ENCODE measurements at regions not wholly inside any gene's neighbourhood (a gene's known extent, or its start where the extent isn't known, plus 50 kb on each side); places are given as distances from the start of the nearest gene placed in this dataset.

DNA sequence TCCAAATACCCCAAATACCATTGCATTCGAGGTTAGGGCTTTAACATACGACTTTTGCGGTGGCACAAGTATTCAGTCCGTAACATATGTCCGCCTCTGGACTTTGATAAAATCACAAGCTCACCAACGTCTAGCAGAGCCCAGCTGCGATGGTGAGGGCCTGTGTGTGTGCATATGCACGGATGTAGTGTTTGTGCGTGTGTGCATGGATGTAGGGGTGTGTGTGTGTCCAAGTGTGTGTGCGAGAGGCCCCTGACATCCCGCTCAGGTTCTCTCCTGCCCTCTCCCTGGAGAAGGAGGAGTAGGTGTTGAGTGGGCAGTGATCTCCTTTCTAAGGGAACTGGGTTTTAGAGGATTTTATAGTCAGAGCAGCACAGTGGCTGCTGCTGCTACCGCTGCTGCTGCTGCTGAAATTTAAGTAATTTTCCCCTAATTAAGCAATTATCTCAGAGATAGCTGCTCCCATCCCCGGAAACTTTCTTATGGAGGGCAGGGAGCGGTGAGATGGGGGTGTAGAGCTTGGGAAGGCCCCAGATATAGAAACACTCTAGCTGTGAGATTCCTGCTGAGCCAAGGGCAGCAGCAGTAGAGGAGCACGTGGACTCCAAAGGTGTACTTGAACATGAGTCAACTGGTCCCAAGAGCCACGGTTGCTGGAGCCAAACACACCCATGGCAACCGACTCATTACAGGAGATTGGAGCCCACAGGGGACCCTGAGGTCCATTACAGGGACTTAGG is 121.7 kb upstream of the SDK2 start:
- TF ChIP-seq, protein P1, sequence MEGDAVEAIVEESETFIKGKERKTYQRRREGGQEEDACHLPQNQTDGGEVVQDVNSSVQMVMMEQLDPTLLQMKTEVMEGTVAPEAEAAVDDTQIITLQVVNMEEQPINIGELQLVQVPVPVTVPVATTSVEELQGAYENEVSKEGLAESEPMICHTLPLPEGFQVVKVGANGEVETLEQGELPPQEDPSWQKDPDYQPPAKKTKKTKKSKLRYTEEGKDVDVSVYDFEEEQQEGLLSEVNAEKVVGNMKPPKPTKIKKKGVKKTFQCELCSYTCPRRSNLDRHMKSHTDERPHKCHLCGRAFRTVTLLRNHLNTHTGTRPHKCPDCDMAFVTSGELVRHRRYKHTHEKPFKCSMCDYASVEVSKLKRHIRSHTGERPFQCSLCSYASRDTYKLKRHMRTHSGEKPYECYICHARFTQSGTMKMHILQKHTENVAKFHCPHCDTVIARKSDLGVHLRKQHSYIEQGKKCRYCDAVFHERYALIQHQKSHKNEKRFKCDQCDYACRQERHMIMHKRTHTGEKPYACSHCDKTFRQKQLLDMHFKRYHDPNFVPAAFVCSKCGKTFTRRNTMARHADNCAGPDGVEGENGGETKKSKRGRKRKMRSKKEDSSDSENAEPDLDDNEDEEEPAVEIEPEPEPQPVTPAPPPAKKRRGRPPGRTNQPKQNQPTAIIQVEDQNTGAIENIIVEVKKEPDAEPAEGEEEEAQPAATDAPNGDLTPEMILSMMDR (IDR thresholded peaks at IDR 0.05; ENCODE audit: low read depth, low read length) = no peak
- H3K36me3 ChIP-seq = no peaks in the 10 kb centered on the region; the same call in 1 of the 2 replicates
- H3K4me3 ChIP-seq (ENCODE audit: low read depth, low read length) = no peak overlapping the region
- no peak for DNase-seq
- no peaks in the 10 kb centered on the region for H3K27me3 ChIP-seq (ENCODE audit: insufficient read depth, low read depth, severe bottlenecking)
- H3K9me3 ChIP-seq (ENCODE audit: severe bottlenecking) = no peaks in the 10 kb centered on the region
- no peak overlapping the region for H3K27ac ChIP-seq

DNA sequence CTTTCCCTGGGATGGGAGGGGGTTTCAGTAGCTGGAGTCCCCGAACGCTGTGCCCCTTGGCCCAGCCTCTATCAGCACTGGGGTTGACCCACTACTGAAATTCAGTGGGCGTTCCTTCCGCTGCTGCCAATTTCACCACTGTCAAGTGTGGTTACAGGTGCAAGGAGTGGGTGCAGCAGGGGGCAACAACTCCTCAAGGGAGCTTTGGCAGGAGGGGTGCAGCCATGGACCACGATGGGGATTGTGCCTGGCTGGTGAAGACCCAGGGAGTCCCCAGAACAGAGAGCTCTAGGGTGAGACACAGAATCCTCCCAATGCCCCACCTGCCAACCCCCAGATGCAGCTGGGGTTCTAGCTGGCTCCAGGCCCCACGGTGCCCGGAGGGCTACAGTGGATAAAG is 123.5 kb upstream of the SDK2 start:
- H3K36me3 ChIP-seq = no peaks in the 10 kb centered on the region
- no peaks in the 10 kb centered on the region for H3K9me3 ChIP-seq (ENCODE audit: severe bottlenecking)
- no peak for DNase-seq
- H3K27me3 ChIP-seq (ENCODE audit: insufficient read depth, low read depth, severe bottlenecking) = no peaks in the 10 kb centered on the region
- TF ChIP-seq, protein P1 (IDR thresholded peaks at IDR 0.05; ENCODE audit: low read depth, low read length) = no peak
- no peak overlapping the region for H3K4me3 ChIP-seq (ENCODE audit: low read depth, low read length)
- H3K27ac ChIP-seq = no peak overlapping the region

DNA sequence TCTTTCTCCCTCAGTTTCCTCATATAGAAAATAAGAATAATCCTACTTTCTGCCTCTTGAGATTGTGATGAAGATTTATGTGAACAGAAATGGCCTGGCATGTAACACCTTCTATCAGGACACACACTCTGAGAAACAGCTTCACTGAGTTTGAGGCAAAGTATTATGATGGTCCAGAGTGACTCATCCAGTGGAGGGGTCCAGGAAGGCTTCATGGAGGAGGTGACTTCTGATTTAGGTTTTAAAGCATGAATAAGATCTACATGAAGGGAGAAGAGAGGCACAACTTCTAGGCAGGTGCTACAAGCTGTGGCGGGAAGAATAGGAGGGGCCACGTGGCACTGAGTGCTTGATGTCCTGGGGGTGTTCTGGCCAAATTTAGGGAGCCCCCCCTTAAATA is 124.4 kb upstream of the SDK2 start:
- H3K27me3 ChIP-seq (ENCODE audit: insufficient read depth, low read depth, severe bottlenecking) = no peaks in the 10 kb centered on the region
- no peak overlapping the region for H3K4me3 ChIP-seq (ENCODE audit: low read depth, low read length)
- no peak overlapping the region for H3K27ac ChIP-seq
- H3K36me3 ChIP-seq = no peaks in the 10 kb centered on the region
- TF ChIP-seq, protein P1 (IDR thresholded peaks at IDR 0.05; ENCODE audit: low read depth, low read length) = no peak
- H3K9me3 ChIP-seq (ENCODE audit: severe bottlenecking) = no peaks in the 10 kb centered on the region
- DNase-seq = no peak

DNA sequence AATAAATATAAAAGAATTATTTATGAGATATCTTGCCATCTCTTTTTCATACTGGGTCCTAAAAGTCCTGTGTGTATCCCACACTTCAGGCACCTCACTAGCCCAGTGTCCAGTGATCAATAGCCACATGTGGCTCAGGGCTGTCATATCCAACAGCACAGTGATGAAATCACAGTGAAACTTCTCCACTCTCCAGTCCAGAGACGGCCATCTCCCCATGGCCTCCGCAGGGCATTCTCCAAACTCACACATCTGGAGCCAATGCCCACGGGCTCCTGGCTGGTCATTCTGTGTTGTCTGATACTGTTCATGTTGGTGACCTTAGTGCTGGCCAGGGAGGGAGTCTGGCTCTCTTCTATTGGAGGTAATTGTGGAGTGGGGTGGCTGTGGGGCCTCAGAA is 125.2 kb upstream of the SDK2 start:
- Histone ChIP-seq H3K4me3 (ENCODE audit: low read depth, low read length) (no peak overlapping the region), H3K36me3 (no peaks in the 10 kb centered on the region), H3K9me3 (ENCODE audit: severe bottlenecking) (no peaks in the 10 kb centered on the region), H3K27me3 (ENCODE audit: insufficient read depth, low read depth, severe bottlenecking) (no peaks in the 10 kb centered on the region), H3K27ac (peak overlapping the region; percentile 68)
- no peak for DNase-seq
- TF ChIP-seq, protein P1 (IDR thresholded peaks at IDR 0.05; ENCODE audit: low read depth, low read length) = no peak

DNA sequence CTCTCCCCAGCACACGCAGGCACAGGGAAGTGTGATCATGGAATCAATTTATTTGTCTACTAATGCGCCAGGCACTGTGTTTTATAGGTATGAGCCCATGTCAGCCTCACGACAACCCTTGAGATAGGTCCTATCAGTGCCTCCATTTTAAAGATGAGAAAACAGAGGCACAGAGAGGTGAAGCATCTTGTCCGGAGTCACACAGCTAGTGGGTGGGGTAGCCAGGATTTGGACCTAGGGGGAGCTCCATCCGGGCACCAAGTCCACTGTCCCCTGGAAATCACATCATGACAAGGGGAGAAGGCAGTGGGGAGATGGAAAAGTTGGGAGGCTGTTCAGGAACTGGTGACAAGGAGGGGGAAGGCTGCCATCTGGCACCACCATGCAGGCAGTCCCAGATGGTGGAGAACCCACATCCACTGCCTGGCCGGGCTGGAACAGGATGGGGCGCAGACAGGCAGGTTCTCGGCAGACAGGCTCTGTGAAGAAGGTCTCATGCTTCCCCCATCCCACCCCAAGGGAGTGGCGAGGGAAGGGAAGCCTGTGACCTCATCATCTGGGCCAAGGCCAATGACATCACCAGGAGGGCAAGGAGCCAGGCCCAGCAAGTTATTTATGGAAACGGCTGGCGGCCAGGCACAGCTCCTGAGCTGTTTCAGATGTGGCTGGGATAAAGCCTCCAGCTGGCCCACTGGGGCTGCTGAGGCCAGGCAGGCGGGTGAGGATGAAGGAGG is 126.0 kb upstream of the SDK2 start:
- peak; percentile 96 for DNase-seq
- Histone ChIP-seq H3K27me3 (ENCODE audit: insufficient read depth, low read depth, severe bottlenecking) (no peaks in the 10 kb centered on the region), H3K4me3 (ENCODE audit: low read depth, low read length) (no peak overlapping the region), H3K9me3 (ENCODE audit: severe bottlenecking) (no peaks in the 10 kb centered on the region), H3K36me3 (no peaks in the 10 kb centered on the region), H3K27ac (peak overlapping the region; percentile 68)
- TF ChIP-seq, protein P1 (IDR thresholded peaks at IDR 0.05; ENCODE audit: low read depth, low read length) = no peak
